H1 (cell line): ENCODE measurements at regions not wholly inside any gene's neighbourhood (a gene's known extent, or its start where the extent isn't known, plus 50 kb on each side); places are given as distances from the start of the nearest gene placed in this dataset.
"Not testable (repeated sequence)": the region's sequence is repeated elsewhere in the genome, so short reads cannot be mapped to it uniquely, and the experiment has no call there.

Experiments used
- CTCF ChIA-PET: fragments of 300-600 bp; sonication (Branson Sonifier 250); formaldehyde crosslinking; loops from one replicate; lab custom pipeline; 2021; ENCODE audit not compliant: partially characterized antibody; lab: Charles Lee
- POLR2A ChIA-PET: fragments of 300-600 bp; sonication (Branson Sonifier 250); formaldehyde crosslinking; loops from one replicate; lab custom pipeline; 2021; ENCODE audit warnings: inconsistent platforms; ENCODE audit not compliant: partially characterized antibody; lab: Charles Lee
- DNase-seq, 2 experiments: peaks; one replicate each; pipeline versions ENCODE4 v3.0.0 to v3.0.0-alpha.2; 2010 to 2022; ENCODE audit warnings: low spot score in 2 of 2, low read depth in 1 of 2, mixed read lengths in 1 of 2
- FAIRE-seq: peaks from 2 replicates; lab custom pipeline; 2011; peaks lifted over from hg19 to GRCh38; lab: Jason Lieb, UNC
- H2AFZ ChIP-seq: 2 replicates; pipeline ENCODE4 v1.8.1; 2012; ENCODE audit warnings: low read length, inconsistent platforms
- H2AK5ac ChIP-seq: 2 replicates; pipeline ENCODE4 v1.6.1; 2013; ENCODE audit warnings: low read depth, low read length
- H2BK120ac ChIP-seq: replicated peaks from 2 replicates; pipeline ENCODE3; 2013; ENCODE audit warnings: low read depth, low read length, inconsistent platforms
- H2BK12ac ChIP-seq: 2 replicates; pipeline ENCODE4 v1.6.1; 2013; ENCODE audit warnings: low read depth, low read length
- H2BK15ac ChIP-seq: 2 replicates; pipeline ENCODE4 v1.6.1; 2013; ENCODE audit warnings: low read length
- H2BK20ac ChIP-seq: 2 replicates; pipeline ENCODE4 v1.6.1; 2013; ENCODE audit warnings: low read length
- H2BK5ac ChIP-seq: 2 replicates; pipeline ENCODE4 v1.6.1; 2013; ENCODE audit warnings: low read depth, low read length
- H3K14ac ChIP-seq: 2 replicates; pipeline ENCODE4 v1.6.1; 2013; ENCODE audit warnings: inconsistent platforms; ENCODE audit not compliant: insufficient read length
- H3K18ac ChIP-seq: 2 replicates; pipeline ENCODE4 v1.6.1; 2013; ENCODE audit warnings: low read length; ENCODE audit errors: extremely low read depth
- H3K23ac ChIP-seq: 2 replicates; pipeline ENCODE4 v1.6.1; 2013; ENCODE audit warnings: inconsistent platforms; ENCODE audit not compliant: insufficient read length
- H3K23me2 ChIP-seq: 2 replicates; pipeline ENCODE4 v1.6.1; 2013; ENCODE audit warnings: low read depth, low read length
- H3K27ac ChIP-seq: 2 replicates; pipeline ENCODE4 v1.6.1; 2011; ENCODE audit warnings: low read depth, low read length, inconsistent platforms
- H3K27me3 ChIP-seq, 4 experiments: replicated peaks in 1 of 4; 1 replicate in 1 of 4; 2 replicates in 3 of 4; pipeline versions ENCODE4 v1.6.1 to v1.8.1; 2011 to 2013; ENCODE audit warnings: low read length in 3 of 4, mild to moderate bottlenecking in 3 of 4, inconsistent platforms in 2 of 4, mixed read lengths in 2 of 4, moderate library complexity in 1 of 4; ENCODE audit not compliant: control insufficient read depth in 3 of 4, insufficient read depth in 3 of 4; ENCODE audit errors: extremely low read depth in 1 of 4
- H3K36me3 ChIP-seq, 4 experiments: 2 replicates each; pipeline versions ENCODE4 v1.6.1 to v1.8.1; 2011 to 2013; ENCODE audit warnings: mild to moderate bottlenecking in 4 of 4, low read length in 3 of 4, moderate library complexity in 2 of 4, control low read depth in 1 of 4, inconsistent platforms in 1 of 4; ENCODE audit not compliant: insufficient read depth in 4 of 4, control insufficient read depth in 2 of 4
- H3K4ac ChIP-seq: replicated peaks from 2 replicates; pipeline ENCODE3; 2013; ENCODE audit warnings: low read length, low read depth, mixed read lengths, inconsistent platforms; ENCODE audit not compliant: insufficient read length
- H3K4me1 ChIP-seq, 4 experiments: replicated peaks in 1 of 4; 1 replicate in 1 of 4; 2 replicates in 3 of 4; pipeline versions ENCODE4 v1.6.1 to v1.8.1; 2011 to 2013; ENCODE audit warnings: low read length in 3 of 4, inconsistent platforms in 2 of 4, mixed read lengths in 1 of 4; ENCODE audit not compliant: insufficient read depth in 4 of 4, control insufficient read depth in 3 of 4
- H3K4me2 ChIP-seq, 2 experiments: 2 replicates each; pipeline versions ENCODE4 v1.6.1 to v1.8.1; 2011 to 2013; ENCODE audit warnings: low read depth in 2 of 2, low read length in 2 of 2, control low read depth in 1 of 2, inconsistent platforms in 1 of 2, mild to moderate bottlenecking in 1 of 2; ENCODE audit not compliant: insufficient read depth in 1 of 2
- H3K4me3 ChIP-seq, 4 experiments: fragments of 200-600, 300-600 bp in 1 of 4; sonication (generic), shearing (Covaris generic), sonication (Bioruptor Twin) in 1 of 4; 2 replicates each; pipeline versions ENCODE4 v1.5.1 to v1.8.1; 2011 to 2016; ENCODE audit warnings: low read length in 4 of 4, low read depth in 3 of 4, control low read depth in 2 of 4, inconsistent platforms in 2 of 4, mild to moderate bottlenecking in 2 of 4, mixed read lengths in 1 of 4, moderate library complexity in 1 of 4; ENCODE audit not compliant: insufficient read depth in 2 of 4; ENCODE audit errors: extremely low read depth in 1 of 4
- H3K56ac ChIP-seq: replicated peaks from 2 replicates; pipeline ENCODE3; 2013; ENCODE audit warnings: low read depth, mild to moderate bottlenecking, mixed read lengths, low read length, inconsistent platforms; ENCODE audit not compliant: insufficient read length
- H3K79me1 ChIP-seq: 2 replicates; pipeline ENCODE4 v1.6.1; 2013; ENCODE audit warnings: low read depth, low read length, control low read depth
- H3K79me2 ChIP-seq, 2 experiments: 2 replicates each; pipeline versions ENCODE4 v1.6.1 to v1.8.1; 2012 to 2013; ENCODE audit warnings: low read length in 2 of 2, mild to moderate bottlenecking in 2 of 2, inconsistent platforms in 1 of 2; ENCODE audit not compliant: insufficient read depth in 2 of 2, control insufficient read depth in 1 of 2
- H3K9ac ChIP-seq, 4 experiments: replicated peaks in 1 of 4; 1 replicate in 1 of 4; 2 replicates in 3 of 4; pipeline versions ENCODE4 v1.6.1 to v1.8.1; 2011 to 2013; ENCODE audit warnings: low read depth in 3 of 4, low read length in 3 of 4, control low read depth in 2 of 4, mild to moderate bottlenecking in 2 of 4, moderate library complexity in 2 of 4, inconsistent platforms in 1 of 4; ENCODE audit errors: extremely low read depth in 1 of 4
- H3K9me3 ChIP-seq, 2 experiments: 2 replicates each; pipeline versions ENCODE4 v1.6.1 to v1.8.1; 2012 to 2013; ENCODE audit warnings: mild to moderate bottlenecking in 2 of 2, moderate library complexity in 2 of 2, control low read depth in 1 of 2, inconsistent platforms in 1 of 2, low read depth in 1 of 2, low read length in 1 of 2, mixed read lengths in 1 of 2; ENCODE audit not compliant: insufficient read depth in 2 of 2
- H4K20me1 ChIP-seq, 2 experiments: replicated peaks in 1 of 2; 2 replicates each; pipeline versions ENCODE3 to v1.8.1; 2011 to 2013; ENCODE audit warnings: inconsistent platforms in 2 of 2, low read length in 2 of 2, mild to moderate bottlenecking in 1 of 2; ENCODE audit not compliant: insufficient read depth in 2 of 2, control insufficient read depth in 1 of 2
- H4K5ac ChIP-seq: 2 replicates; pipeline ENCODE4 v1.6.1; 2013; ENCODE audit warnings: low read length, low read depth, mixed read lengths, inconsistent platforms; ENCODE audit not compliant: insufficient read length
- H4K8ac ChIP-seq: 2 replicates; pipeline ENCODE4 v1.8.0; 2013; ENCODE audit warnings: mild to moderate bottlenecking, moderate library complexity, low read length, inconsistent platforms; ENCODE audit not compliant: insufficient read depth; ENCODE audit errors: extremely low read depth
- H4K91ac ChIP-seq: replicated peaks from 2 replicates; pipeline ENCODE3; 2013; ENCODE audit warnings: low read length, mixed read lengths, inconsistent platforms; ENCODE audit not compliant: insufficient read length
- WGBS, 2 experiments: shearing (Covaris generic) in 1 of 2; methylation state at CpG; one replicate each; pipeline versions ENCODE4 v1.1.6 to v1.1.7; 2013 to 2015; ENCODE audit warnings: low lambda C conversion rate in 2 of 2, mixed read lengths in 2 of 2, inconsistent platforms in 1 of 2, low coverage in 1 of 2, missing lambda C conversion rate in 1 of 2; ENCODE audit not compliant: insufficient replicate concordance in 2 of 2, insufficient coverage in 1 of 2, insufficient read length in 1 of 2; ENCODE audit errors: extremely low coverage in 1 of 2, missing lambda C conversion rate in 1 of 2; 5-methylcytosine and 5-hydroxymethylcytosine counted together

GRCh38 chr1:244776783-244777182 is 58.7 kb upstream of the COX20 start:
- H3K79me2 ChIP-seq, H3K18ac ChIP-seq, H2AFZ ChIP-seq, H3K4me2 ChIP-seq, H3K23ac ChIP-seq, H4K91ac ChIP-seq, H2AK5ac ChIP-seq, H4K20me1 ChIP-seq, DNase-seq, H2BK12ac ChIP-seq, H3K14ac ChIP-seq, H3K36me3 ChIP-seq, H2BK20ac ChIP-seq, H3K79me1 ChIP-seq, H2BK15ac ChIP-seq, H3K4me1 ChIP-seq, H2BK120ac ChIP-seq, H3K9ac ChIP-seq, H4K8ac ChIP-seq, H3K27me3 ChIP-seq, H2BK5ac ChIP-seq, H3K23me2 ChIP-seq, H3K56ac ChIP-seq, H3K4me3 ChIP-seq, FAIRE-seq, H4K5ac ChIP-seq, H3K27ac ChIP-seq, H3K4ac ChIP-seq, H3K9me3 ChIP-seq: not testable (repeated sequence)
- POLR2A ChIA-PET = interaction anchor here (0.6 kb wide), 1 partner anchor 65 kb away, joined by 3 read pairs; no protein-coding TSS in a partner anchor
- CTCF ChIA-PET = interaction anchor here (0.9 kb wide), 1 partner anchor 24 kb away, joined by 4 read pairs; no protein-coding TSS in a partner anchor
- 100% methylated on average over 1 of the region's 1 CpG; no CpG with 5 or more reads in 1 of the 2 experiments for WGBS, 2 experiments
